ENCODE measurements at regions not wholly inside any gene's neighbourhood (a gene's known extent, or its start where the extent isn't known, plus 50 kb on each side); places are given as distances from the start of the nearest gene placed in this dataset.

- TF ChIP-seq CTCF (conservative IDR thresholded peaks at IDR 0.05 in 1 of 2, IDR thresholded peaks at IDR 0.05 in 1 of 2; ENCODE audit: low read depth in 1 of 2, low read length in 2 of 2) (no peak), EZH2 (IDR thresholded peaks at IDR 0.05; ENCODE audit: low read length, missing control alignments) (no peak)
Observed at GRCh38 chr10:47140761-47141348, 159.1 kb upstream of the GDF10 start.

All from fibroblast of lung (primary cell).